UCSD-AML1 (cell line): ENCODE measurements at regions not wholly inside any gene's neighbourhood (a gene's known extent, or its start where the extent isn't known, plus 50 kb on each side); places are given as distances from the start of the nearest gene placed in this dataset.

Source experiments
- DNase-seq: peaks from one replicate; lab custom pipeline; 2025; ENCODE audit not compliant: unreplicated experiment; lab: John Stamatoyannopoulos, UW

DNA sequence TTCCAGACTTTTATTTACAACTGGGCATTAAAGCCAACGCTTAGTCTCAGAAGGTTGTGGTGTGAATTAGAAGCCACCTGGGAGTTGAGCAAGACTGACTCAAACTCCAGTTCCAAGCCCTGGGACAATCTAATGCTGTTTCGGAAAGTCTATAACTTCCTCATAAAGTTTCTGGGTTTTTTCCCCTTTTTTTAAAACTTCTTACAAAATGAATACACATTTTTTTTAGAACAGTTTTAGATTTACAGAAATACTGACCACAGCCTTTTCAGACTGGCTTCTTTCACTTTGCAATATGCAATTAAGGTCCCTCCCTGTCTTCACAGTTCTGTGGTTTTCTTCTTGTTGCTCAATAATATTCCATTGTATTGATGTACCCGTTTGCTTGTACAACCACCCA, 115.9 kb upstream of the TWIST2 start:
- no peak for DNase-seq

DNA sequence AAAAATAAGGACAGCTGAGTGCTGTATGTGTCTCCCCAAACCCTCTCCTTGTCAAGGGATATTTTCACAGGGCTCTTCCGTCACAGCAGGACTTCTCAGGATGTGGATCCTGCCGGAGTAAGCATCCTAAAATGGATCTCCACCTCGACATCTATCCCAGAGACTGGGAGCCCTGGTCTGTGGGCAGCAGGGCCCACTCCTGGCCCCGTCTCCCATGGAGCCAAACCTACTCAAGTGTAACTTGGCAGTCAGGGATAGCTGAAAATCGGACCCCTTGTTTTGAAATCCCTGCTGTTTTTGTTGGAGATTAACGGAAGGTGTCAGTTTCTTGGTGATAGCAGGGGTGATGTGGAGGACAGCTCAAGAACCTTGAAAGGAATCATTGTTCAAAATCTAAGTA, 109.0 kb upstream of the TWIST2 start:
- DNase-seq = no peak

DNA sequence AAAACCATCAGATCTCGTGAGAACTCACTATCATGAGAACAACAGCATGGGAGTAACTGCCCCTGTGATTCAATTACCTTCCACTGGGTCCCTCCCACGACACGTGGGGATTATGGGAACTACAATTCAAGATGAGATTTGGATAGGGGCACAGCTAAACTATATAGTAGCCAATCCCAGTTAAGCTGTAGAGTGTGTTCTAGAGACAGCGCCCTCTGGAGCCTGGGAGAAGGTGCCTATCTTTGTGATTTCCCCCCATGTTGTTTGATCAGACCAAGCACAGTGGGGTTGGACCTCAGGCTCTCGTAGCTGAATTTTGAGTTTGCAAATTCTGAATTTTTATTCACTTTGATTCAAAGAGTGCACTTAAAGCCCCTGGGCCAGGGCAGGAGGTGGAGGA, 108.2 kb upstream of the TWIST2 start:
- DNase-seq = no peak

DNA sequence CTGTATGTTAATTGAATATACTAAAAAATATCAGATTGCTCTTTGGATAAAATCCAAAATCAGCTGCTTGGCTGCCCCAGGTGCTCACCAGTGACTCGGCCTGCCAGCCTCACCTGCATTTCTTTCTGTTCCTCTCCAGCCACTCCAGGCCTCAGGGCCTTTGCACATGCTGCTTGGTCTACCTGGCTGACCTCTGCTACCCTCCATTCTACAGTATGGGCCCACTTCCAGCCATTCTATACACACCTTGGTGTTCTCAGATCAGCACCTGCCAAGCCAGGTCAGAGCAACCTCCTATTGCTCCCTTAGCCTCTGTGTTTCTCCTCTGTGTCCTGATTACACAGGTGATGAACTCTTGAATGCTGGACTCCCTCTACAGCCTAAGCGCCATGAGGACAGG, 106.6 kb upstream of the TWIST2 start:
- DNase-seq = no peak

DNA sequence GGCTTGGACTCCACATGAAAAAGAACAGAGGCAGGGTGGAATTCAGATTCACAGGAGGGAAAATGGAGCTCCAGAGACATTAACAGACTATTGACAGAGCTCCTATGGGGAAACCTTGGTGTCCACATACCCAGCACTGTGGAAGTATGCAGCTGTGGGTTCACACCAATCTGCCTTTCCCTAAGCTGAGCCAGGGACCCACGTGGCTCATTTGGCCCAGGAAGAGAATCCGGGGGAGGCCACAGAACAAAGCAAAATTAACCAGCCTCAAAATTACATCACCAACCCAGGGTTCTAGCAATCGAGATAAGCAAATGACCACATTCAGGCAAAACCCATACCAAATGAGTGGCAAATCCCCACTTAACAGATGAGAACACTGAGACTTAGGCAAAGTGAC, 105.8 kb upstream of the TWIST2 start:
- DNase-seq = no peak

DNA sequence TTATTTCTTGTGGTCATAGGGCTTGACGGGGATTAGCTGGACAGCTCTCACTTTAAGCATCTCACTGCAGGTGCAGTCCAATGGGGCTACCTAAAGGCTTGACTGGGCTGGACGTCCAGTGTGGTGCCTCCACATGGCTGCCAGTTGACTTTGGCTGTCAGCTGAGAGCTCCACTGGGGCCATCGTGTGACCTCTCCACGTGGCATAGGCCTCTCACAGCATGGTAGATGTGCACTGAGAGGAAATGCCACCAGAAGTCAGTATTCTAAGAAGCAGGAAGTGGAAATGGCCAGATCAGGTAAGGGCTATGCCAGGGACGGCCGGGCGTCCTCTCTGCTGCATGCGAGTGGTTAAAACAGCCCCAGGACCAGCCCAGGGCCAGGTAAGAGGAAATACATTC, 105.2 kb upstream of the TWIST2 start:
- DNase-seq = no peak

DNA sequence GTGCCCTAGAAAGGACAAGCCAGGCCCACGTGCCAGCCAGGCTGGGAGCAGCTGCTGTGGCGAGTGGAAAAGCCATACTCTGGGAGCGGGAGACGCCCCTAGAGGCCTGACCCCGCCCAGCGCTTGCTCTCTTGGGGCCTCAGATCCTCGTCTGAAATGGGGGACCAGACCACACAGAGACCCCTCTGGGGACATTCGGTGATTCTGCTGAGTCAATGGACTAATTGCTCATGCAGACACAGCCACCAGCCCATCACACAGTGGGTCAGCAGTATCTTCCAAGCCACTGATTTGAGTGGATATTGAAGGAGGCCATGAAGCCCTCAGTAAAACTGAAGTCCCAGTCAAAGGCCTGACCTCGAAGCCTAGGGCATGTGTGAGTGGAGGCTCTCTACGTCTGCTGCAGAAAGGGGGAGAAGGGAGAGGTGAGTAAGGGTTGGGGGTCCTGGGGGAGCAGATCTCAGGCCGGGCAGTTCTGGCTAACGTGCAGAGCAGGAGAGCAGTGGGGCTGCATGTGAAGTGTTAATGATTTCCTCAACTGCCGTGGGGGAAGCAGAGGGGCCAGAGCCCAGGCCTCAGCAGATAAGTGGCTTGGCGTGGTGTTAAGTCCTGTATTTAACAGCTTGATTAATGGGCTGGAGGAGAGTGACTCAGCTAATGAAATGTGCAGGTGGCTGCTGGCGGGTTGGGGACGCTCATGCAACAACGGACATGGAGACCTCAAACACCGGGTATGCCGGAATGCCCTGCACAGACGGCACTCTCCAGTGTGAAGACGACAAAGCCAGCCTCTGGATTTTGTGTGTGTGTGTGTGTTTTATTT, 104.4 kb upstream of the TWIST2 start:
- DNase-seq = no peak

DNA sequence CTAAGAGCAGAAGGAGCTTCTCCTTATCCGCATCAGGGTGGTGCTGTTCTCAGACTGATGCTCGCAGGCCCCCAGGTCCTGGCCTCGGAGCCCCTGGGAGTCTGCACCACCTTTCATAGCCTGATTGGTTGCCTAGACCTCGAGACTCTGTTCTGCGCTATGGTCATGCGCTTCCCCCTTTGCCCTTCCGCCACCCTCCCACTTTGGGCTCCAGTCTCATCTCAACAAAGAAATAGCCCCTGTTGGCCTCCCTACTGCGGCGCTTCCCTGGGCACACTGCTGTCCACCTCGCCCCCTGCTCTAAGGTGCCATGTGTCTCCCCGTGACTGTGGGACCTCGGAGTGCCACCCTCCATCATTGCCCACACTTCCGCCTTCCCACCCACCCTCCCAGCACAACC, 102.9 kb upstream of the TWIST2 start:
- no peak for DNase-seq

DNA sequence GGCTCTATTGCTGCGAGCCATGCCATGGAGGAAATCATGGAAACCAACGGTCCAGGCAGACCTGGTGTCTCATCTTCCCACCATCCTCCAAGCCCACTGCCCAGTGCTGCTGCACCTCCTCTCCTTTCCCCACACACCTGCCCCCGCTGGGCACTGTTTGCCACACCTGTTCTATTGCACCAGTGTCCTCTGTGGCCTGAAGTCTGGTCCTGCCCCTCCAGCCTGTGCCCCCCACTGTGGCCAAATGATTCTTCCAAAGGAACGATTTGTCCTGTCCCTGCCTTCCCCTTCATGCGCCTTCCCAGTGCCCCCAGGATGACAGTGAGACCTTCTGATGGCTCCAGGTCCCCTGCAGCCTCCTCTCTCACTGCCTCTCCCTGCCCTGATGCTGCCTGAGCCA, 101.9 kb upstream of the TWIST2 start:
- DNase-seq = no peak

DNA sequence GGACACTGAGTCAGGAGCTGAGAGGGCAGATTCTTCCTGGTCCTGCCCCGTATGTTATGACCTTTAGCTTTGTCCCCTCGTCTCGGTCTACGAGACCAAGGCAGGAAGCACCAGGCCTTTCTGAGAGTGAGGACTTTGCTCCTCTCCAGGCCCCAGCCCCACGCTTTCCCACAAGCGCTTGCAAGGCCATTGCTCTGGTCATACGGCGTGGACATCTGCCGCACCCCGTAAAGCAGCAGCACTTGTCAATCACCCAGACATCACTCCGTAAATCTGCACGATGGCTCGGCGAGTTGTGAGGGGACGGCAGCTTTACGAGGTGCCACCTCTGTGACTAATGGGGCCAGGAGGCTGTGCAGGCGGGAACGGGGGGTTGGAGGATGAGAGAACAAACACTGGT, 100.8 kb upstream of the TWIST2 start:
- DNase-seq = no peak

DNA sequence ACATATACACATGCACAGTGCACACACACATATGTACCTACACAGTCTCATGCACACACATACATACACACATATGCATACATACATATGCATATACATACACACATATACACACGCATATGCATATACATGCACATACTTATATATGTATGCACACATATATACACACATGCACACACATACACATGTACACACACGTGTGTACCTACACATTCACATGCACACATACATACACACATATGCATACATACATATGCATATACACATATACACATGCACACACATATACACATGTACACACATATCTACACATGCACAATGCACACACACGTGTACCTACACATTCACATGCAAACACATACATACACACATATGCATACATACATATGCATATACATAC, 100.3 kb upstream of the TWIST2 start:
- no peak for DNase-seq

DNA sequence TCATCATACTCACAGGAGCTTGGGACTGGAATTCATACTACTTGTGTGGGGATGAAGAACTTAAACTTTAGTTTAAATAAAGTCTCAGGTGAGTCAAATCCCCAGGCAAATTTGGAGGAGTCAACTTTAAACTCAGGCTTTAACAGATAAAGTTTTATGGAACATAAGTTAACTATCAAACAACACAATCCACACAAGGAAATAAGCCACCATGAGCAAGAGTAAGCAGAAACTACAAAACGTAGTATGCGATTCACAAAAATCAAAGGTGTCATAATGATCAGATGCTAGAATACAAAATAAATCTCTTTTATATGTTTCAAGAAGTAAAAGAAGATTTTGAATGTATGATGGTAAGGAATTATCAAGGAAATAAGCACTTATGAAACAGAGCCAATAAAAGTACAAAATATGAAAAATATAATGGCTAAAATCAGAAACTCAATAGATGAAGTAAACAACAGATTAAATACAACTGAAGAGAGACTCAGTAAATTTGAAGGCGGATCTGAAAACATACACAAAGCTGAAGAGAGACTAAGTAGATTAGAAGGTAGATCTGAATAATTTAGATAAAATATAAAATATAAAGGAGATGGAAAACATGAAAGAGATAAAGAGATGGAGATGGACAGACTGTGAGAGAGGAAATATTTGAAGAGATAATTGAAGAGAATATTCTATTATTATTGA, 97.5 kb upstream of the TWIST2 start:
- DNase-seq = no peak

DNA sequence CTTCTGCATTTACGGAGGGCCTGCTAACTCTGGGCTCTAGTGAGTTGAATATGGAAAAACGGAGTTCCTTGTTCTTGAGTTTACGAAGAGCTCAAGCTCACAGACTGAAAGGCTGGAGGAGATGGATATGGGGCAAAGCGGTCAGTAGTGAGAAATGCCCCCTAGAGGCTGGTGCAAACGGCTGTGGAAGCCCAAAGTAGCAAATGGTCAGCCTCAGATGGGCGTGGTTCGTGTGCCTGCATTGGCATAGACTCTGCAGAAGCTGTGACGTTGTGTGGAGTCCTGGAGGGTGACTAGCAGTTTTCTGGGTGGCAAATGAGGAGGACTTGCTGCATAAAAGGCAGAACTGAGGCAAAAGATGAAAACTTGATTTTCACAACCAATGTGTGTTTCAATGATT, 93.6 kb upstream of the TWIST2 start:
- no peak for DNase-seq

DNA sequence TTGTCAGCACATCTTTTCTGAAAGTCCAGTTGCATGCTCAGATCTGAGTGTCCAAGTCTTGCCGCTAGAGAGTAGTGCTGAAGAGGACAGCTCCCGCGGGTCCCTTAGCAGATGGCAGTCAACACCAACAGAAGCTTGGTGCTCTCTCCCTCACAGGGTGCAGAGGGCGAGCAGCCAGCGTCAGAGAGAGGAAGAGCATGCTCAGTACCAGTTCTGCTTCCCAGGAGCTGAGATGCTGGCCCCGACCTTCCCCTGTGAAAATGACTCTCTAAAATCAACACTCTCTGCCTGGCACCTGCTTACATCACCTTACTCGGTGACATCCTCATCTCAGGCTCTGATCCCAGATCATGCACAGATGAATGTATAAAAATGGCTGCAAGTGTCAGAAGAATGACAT, 86.0 kb upstream of the TWIST2 start:
- no peak for DNase-seq

DNA sequence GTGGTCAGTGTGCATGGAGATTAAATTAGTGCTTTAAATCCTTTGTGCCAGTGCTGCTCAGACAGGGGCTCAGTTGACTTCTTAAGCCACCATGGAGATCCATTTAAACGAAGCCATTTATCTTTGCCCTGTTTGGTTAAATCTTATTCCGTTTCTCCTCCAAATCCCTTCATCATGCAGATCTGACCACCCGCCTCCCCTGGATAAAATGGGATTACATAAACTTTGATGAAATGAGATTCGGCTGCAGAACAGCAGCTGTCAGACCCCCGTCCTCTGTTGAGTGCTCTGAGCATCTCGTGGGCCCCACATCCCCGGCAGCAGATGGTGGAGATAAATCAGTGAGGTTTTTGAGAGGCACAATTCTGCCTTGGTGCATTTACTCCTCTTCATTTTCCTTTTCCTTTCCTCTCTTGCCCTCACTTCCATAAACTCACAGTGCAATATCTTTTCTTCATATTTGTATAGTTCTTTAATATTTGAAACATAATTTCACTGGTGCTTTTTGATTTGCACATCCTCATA, 84.4 kb upstream of the TWIST2 start:
- no peak for DNase-seq

DNA sequence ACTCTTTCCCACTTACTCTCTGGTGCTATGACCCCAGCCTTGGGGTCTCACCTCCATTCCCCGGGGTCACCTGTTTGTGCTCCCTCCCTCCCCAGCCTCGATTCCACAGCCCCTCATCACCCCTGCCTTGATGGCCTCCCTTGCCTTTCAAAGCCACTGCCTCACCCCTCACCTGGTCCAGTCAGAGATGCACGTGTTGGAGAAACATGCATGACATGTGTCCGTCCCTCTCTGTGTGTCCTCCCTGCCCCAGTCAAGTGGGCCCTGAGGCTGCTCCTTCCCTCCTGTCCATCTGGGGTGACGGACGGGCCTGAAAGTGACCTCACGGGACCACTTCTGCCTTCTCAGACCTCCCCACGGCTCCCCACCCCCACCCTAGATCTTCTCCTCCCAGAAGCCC, 82.3 kb upstream of the TWIST2 start:
- DNase-seq = no peak

DNA sequence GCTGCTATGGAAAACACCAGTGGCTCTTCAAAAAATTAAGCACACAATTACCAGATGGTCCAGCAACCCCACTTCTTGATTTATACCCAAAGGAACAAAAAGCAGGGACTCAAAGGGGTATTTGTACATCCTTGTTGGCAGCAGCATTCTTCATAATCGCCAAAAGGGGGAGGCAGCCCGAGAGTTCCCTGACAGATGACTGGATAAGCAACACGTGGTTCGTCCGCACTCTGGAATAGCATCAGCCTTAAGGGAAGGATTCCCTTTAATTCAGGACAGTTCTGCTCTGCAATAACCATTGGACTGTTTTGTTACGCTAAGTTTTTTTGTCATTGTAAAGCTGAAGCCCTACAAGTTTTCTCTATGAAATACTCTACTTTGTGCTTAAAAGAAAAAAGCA, 76.7 kb upstream of the TWIST2 start:
- no peak for DNase-seq

DNA sequence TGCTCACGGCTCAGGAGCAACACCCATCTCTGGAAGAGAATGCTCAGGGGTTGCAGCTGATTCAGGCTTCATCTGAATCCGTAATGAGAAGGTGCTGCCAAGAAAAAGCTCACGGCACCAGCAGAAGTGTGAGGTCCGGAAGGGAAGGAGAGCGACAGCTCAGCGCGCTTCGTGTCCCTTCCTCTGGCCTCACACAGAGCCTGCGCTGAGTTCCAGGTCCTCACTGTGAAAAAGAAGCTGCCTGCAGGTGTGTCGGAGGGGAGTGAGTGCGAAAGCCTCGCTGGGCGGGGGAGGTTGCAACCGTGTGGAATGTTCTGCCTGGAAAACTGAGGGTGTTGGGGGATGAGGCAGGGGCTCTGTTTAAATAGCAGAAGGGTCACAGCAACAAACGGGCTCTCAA, 76.2 kb upstream of the TWIST2 start:
- no peak for DNase-seq

DNA sequence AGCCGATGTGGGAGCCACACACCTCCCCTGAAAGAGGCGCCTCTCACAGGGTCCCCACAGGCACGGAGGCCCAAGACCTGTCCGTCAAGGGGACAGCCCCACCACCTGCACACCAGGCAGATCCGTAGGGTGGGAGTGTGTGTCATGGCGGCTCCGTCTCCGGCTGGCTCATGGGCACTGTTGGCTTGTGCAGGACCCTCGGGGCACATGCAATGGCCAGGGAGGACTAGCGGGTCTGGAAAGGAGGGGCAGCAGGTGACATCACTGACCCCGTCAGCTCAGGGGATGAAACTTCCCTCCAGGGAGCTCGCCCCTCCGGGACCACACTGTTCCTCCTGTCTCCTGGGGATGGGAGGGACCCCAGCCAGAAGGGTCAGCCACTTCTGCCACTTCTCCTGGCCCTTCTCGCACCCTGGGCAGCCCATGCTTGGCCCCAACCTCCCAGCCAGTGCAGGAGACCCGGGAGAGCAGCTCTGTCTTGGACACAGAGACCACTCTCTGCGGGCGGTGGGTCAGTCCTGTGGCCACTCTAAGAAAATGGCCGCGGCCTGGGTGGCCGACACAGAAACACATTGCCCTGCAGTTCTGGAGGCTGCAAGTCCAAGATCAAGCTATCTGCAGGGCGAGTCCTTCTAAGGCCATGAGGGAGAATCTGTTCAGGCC, 75.1 kb upstream of the TWIST2 start:
- no peak for DNase-seq

DNA sequence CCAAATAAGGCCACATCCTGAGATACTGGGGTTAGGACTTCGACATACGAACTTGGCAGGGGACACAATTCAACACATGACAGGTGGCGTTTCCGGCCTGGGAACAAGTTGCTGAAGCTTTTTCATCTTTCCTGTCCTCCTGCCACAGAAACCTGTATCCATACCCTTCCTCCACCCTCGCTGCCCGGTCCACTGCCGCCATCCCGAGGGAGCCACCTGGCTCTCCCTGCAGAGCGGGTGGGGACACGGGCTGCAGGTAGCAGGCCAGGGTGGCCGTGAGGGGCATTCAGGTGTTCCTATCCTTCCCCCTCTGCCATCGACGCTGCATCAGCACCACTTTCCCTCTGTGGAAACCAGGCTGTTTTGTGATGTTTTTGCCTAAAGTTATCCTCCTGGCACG, 74.4 kb upstream of the TWIST2 start:
- DNase-seq = no peak

DNA sequence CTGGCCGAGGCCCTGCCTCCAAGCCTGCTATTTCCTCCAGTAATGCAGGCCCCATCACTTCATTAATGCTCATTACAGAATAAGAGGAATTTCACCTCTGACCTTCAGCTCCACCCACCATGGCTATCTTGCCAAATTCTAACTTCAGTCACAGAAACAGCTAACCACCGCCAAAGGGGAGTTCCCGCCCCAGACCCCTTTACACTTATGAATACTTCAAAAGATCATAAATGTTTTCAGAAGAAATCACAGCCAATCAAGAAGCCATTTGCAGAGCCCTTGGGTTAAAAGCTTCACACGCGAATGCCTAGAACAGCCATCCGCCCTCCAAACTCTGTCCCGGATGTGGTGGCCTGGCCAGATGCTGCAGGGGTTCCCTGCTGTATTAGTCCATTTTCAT, 73.8 kb upstream of the TWIST2 start:
- no peak for DNase-seq

DNA sequence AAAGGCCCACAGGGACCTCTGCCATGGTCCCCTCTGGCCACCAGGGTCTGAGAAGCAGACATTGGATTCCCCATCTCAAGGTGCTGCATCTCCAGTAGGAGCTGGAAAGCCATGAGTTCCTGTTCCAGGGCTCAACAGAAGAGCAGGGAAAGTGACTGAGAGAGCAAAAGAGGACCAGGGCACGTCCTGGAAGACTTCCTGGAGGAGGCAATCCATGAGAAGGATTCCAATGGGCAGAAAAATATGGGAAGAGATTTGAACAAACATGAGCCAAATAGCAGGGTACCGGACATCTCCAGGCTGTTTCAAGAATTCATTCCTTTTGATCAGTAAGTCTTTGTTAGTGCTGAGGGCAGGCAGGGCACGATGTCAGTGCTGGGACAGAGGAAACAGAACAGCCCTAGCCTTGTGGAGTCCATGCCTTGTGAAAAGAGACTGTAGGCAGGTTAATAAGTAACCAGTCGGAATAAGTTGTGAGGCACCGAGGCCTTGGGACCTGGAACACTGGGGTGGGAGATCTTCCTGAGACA, 72.8 kb upstream of the TWIST2 start:
- DNase-seq = no peak
